ENCODE measurements at regions not wholly inside any gene's neighbourhood (a gene's known extent, or its start where the extent isn't known, plus 50 kb on each side); places are given as distances from the start of the nearest gene placed in this dataset.

GRCh38 chr1:48120621-48121020, 101.9 kb upstream of the SLC5A9 start:
- no peak for DNase-seq (ENCODE audit: low read depth)
- TF ChIP-seq, protein P1, sequence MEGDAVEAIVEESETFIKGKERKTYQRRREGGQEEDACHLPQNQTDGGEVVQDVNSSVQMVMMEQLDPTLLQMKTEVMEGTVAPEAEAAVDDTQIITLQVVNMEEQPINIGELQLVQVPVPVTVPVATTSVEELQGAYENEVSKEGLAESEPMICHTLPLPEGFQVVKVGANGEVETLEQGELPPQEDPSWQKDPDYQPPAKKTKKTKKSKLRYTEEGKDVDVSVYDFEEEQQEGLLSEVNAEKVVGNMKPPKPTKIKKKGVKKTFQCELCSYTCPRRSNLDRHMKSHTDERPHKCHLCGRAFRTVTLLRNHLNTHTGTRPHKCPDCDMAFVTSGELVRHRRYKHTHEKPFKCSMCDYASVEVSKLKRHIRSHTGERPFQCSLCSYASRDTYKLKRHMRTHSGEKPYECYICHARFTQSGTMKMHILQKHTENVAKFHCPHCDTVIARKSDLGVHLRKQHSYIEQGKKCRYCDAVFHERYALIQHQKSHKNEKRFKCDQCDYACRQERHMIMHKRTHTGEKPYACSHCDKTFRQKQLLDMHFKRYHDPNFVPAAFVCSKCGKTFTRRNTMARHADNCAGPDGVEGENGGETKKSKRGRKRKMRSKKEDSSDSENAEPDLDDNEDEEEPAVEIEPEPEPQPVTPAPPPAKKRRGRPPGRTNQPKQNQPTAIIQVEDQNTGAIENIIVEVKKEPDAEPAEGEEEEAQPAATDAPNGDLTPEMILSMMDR (conservative IDR thresholded peaks at IDR 0.05; ENCODE audit: low read depth, low read length) = no peak
- no peak overlapping the region for H3K4me3 ChIP-seq (ENCODE audit: low read depth, low read length)

GRCh38 chr1:48115835-48116234, 106.7 kb upstream of the SLC5A9 start:
- H3K4me3 ChIP-seq (ENCODE audit: low read depth, low read length) = no peak overlapping the region
- TF ChIP-seq, protein P1 (conservative IDR thresholded peaks at IDR 0.05; ENCODE audit: low read depth, low read length) = no peak
- no peak for DNase-seq (ENCODE audit: low read depth)

DNA sequence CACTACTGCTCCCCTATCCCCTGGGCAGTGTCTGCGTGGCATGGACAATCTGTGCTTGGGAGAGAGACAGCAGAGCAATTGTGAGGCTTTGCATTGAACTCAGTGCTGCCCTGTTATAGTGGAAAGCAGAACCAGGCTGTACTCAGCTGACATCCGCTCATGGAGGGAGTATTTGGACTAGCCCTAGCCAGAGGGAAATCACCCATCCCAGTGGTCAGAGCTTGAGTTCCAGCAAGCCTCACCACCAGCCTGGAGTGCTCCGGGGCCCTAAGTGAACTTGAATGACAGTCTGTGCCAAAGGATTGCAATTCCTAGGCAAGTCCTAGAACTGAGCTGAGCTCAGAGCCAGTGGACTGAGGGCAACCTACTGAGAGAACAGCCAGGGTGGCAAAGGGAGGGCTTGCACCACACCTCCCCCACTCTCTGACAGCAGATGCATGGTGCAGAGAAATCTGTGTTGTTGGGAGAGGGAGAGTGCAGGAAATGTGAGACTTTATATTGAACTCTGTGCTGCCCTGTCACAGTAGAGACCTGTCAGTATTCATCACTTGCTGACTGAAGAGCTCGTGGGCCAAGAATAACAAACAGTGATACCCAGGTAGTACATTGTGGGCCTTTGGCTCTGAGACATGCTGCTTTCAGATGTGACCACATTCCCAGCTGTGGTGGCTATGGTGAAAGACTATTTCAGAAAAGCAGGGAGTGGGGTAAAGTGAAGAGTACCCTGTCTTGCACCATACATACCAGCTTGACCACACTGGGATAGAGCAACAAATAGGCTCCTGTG, 107.7 kb upstream of the SLC5A9 start:
- no peak for DNase-seq (ENCODE audit: low read depth)
- TF ChIP-seq, protein P1 (conservative IDR thresholded peaks at IDR 0.05; ENCODE audit: low read depth, low read length) = no peak
- H3K4me3 ChIP-seq (ENCODE audit: low read depth, low read length) = no peak overlapping the region

- DNase-seq (ENCODE audit: low read depth) = peak; percentile 25
- TF ChIP-seq, protein P1 (conservative IDR thresholded peaks at IDR 0.05; ENCODE audit: low read depth, low read length) = peak; percentile 95
- H3K4me3 ChIP-seq (ENCODE audit: low read depth, low read length) = no peak overlapping the region
Observed at GRCh38 chr1:48109390-48110013, 112.3 kb upstream of the TRABD2B start.

GRCh38 chr1:48107516-48107915, 110.3 kb upstream of the TRABD2B start:
- H3K4me3 ChIP-seq (ENCODE audit: low read depth, low read length) = no peak overlapping the region
- TF ChIP-seq, protein P1 (conservative IDR thresholded peaks at IDR 0.05; ENCODE audit: low read depth, low read length) = no peak
- peak; percentile 45 for DNase-seq (ENCODE audit: low read depth)

- TF ChIP-seq, protein P1 (conservative IDR thresholded peaks at IDR 0.05; ENCODE audit: low read depth, low read length) = no peak
- H3K4me3 ChIP-seq (ENCODE audit: low read depth, low read length) = no peak overlapping the region
- DNase-seq (ENCODE audit: low read depth) = no peak
Observed at GRCh38 chr1:48106049-48106448, 108.9 kb upstream of the TRABD2B start.
